K562 (cell line): ENCODE measurements at regions not wholly inside any gene's neighbourhood (a gene's known extent, or its start where the extent isn't known, plus 50 kb on each side); places are given as distances from the start of the nearest gene placed in this dataset.

Source experiments
- CHD4 ChIP-seq: fragments of 200-600 bp; sonication (generic); IDR thresholded peaks from 3 replicates; pipeline ENCODE4 v1.6.1; 2012; ENCODE audit warnings: low read depth, mild to moderate bottlenecking, mixed read lengths, low read length, inconsistent platforms; ENCODE audit not compliant: insufficient read depth, insufficient replicate concordance, poor library complexity, severe bottlenecking
- ETV6 ChIP-seq, 3 experiments: fragments of 150-350 bp in 1 of 3; sonication (generic) in 1 of 3; formaldehyde crosslinking in 1 of 3; IDR thresholded peaks; 2 replicates each; pipeline versions ENCODE4 v1.6.1 to v1.8.0; 2014 to 2022; ENCODE audit warnings: borderline replicate concordance in 2 of 3, low read depth in 2 of 3, antibody characterized with exemption in 1 of 3, low read length in 1 of 3, mild to moderate bottlenecking in 1 of 3, missing genetic modification reagents in 1 of 3
- GABPA ChIP-seq: fragments of 200-800 bp; sonication (Bioruptor generic); conservative IDR thresholded peaks from 2 replicates; pipeline ENCODE4 v1.6.1; 2016; ENCODE audit warnings: low read depth, missing genetic modification characterization, missing compliant biosample characterization
- HNRNPLL ChIP-seq: fragments of 200-400 bp; formaldehyde crosslinking; IDR thresholded peaks from 2 replicates; pipeline ENCODE4 v1.6.1; 2017; ENCODE audit warnings: low read length, low read depth, mild to moderate bottlenecking; ENCODE audit not compliant: poor library complexity, severe bottlenecking
- JUN ChIP-seq, 2 experiments: sonication (generic) in 1 of 2; formaldehyde crosslinking in 1 of 2; IDR thresholded peaks; 2 replicates each; pipeline versions ENCODE4 v1.6.1 to v1.8.0; 2012 to 2022; ENCODE audit warnings: borderline replicate concordance in 2 of 2, mild to moderate bottlenecking in 2 of 2, improper control_type of control experiment in 1 of 2, low read depth in 1 of 2, low read length in 1 of 2, missing genetic modification reagents in 1 of 2
- LEF1 ChIP-seq: fragments of 450-650 bp; IDR thresholded peaks from 2 replicates; pipeline ENCODE4 v1.6.1; 2016; ENCODE audit warnings: mild to moderate bottlenecking
- MEIS2 ChIP-seq: fragments of 450-650 bp; IDR thresholded peaks from 2 replicates; pipeline ENCODE4 v1.6.1; 2014; ENCODE audit warnings: mild to moderate bottlenecking; ENCODE audit not compliant: partially characterized antibody
- RB1 ChIP-seq: fragments of 450-650 bp; IDR thresholded peaks from 2 replicates; pipeline ENCODE4 v1.6.1; 2017; ENCODE audit warnings: low read depth, mild to moderate bottlenecking
- RBM39 ChIP-seq: fragments of 200-400 bp; formaldehyde crosslinking; optimal IDR thresholded peaks from 2 replicates; pipeline ENCODE3; 2018; ENCODE audit warnings: low read depth, low read length
- U2AF2 ChIP-seq: fragments of 200-400 bp; formaldehyde crosslinking; optimal IDR thresholded peaks from 2 replicates; pipeline ENCODE3; 2017; ENCODE audit warnings: low read depth, mild to moderate bottlenecking, low read length
- ZBTB1 ChIP-seq: sonication (generic); formaldehyde crosslinking; IDR thresholded peaks from 2 replicates; pipeline ENCODE4 v1.8.1; 2023; ENCODE audit warnings: missing genetic modification reagents, low read depth, mild to moderate bottlenecking, borderline replicate concordance
- TF ChIP-seq, protein P1 (sequence below), 2 experiments: fragments of 450-650 bp in 1 of 2; sonication (generic) in 1 of 2; formaldehyde crosslinking in 1 of 2; IDR thresholded peaks in 1 of 2; conservative IDR thresholded peaks in 1 of 2; 2 replicates each; pipeline versions ENCODE4 v1.6.1 to v1.8.1; 2016 to 2023; ENCODE audit warnings: mild to moderate bottlenecking in 2 of 2, moderate library complexity in 2 of 2, inconsistent platforms in 1 of 2, missing genetic modification reagents in 1 of 2
- TF ChIP-seq, protein P2 (sequence below): sonication (generic); formaldehyde crosslinking; IDR thresholded peaks from 2 replicates; pipeline ENCODE4 v1.8.0; 2022; ENCODE audit warnings: missing genetic modification reagents, mild to moderate bottlenecking, borderline replicate concordance
- TF ChIP-seq, protein P3 (sequence below): fragments of 250-450 bp; sonication (Bioruptor Pico); IDR thresholded peaks from 2 replicates; pipeline ENCODE4 v1.9.0; 2021; ENCODE audit warnings: mild to moderate bottlenecking, inconsistent platforms

DNA sequence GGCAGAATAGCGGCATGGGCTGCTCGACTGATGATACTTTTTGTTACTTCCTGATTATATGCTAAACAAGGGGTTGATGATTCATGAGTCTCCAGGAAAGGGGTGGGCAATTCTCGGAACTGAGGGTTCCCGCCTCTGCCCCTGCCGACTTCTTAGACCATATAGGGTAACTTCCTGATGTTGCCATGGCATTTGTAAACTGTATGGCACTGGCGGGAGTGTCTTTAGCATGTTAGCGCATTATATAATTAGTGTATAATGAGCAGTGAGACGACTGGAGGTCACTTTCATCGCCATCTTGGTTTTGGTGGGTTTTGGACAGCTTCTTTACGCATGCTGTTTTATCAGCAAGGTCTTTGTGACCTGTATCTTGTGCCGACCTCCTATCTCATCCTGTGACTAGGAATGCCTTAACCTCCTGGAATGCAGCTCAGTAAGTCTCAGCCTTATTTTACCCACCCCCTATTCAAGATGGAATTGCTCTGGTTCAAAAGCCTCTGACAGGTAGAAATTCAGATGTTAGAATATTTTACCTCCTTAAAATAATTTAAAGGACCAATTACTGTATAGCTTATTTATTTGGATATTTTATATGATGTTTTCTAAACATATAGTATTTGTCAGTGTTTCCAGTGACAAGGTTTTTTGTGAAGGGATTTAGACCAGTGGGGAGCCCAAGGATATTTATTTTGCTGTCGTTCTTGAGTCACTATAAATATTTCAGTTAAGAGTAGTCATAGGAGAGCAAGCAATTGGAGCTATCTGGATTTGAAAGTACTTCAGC is 90.1 kb upstream of the PIK3CG start (continued):
- TF ChIP-seq HNRNPLL (no peak), MEIS2 (peak; percentile 81), LEF1 (peak; percentile 79; the same call in 1 of the 2 replicates), ZBTB1 (CRISPR knock-in tag) (no peak), JUN (IDR thresholded peaks at IDR 0.05; ENCODE audit: borderline replicate concordance, low read depth, low read length) (peak; percentile 96), JUN (CRISPR knock-in tag; IDR thresholded peaks at IDR 0.05; ENCODE audit: borderline replicate concordance) (no peak), RBM39 (no peak), ETV6 (IDR thresholded peaks at IDR 0.05; ENCODE audit: borderline replicate concordance in 1 of 2, low read depth in 2 of 2, low read length in 1 of 2) (0 out of 4 replicates have a peak, but pooled peaks have one; percentile 30 to 35), ETV6 (CRISPR knock-in tag; IDR thresholded peaks at IDR 0.05; ENCODE audit: borderline replicate concordance) (no peak), GABPA (tag) (peak; percentile 75), RB1 (peak; percentile 90; the same call in 1 of the 2 replicates), CHD4 (no peak), U2AF2 (no peak)
- TF ChIP-seq, protein P1, sequence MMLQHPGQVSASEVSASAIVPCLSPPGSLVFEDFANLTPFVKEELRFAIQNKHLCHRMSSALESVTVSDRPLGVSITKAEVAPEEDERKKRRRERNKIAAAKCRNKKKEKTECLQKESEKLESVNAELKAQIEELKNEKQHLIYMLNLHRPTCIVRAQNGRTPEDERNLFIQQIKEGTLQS (IDR thresholded peaks at IDR 0.05) = peak; percentile 98
- TF ChIP-seq, protein P1 (CRISPR knock-in tag; conservative IDR thresholded peaks at IDR 0.05) = peak; percentile 94
- TF ChIP-seq, protein P2, sequence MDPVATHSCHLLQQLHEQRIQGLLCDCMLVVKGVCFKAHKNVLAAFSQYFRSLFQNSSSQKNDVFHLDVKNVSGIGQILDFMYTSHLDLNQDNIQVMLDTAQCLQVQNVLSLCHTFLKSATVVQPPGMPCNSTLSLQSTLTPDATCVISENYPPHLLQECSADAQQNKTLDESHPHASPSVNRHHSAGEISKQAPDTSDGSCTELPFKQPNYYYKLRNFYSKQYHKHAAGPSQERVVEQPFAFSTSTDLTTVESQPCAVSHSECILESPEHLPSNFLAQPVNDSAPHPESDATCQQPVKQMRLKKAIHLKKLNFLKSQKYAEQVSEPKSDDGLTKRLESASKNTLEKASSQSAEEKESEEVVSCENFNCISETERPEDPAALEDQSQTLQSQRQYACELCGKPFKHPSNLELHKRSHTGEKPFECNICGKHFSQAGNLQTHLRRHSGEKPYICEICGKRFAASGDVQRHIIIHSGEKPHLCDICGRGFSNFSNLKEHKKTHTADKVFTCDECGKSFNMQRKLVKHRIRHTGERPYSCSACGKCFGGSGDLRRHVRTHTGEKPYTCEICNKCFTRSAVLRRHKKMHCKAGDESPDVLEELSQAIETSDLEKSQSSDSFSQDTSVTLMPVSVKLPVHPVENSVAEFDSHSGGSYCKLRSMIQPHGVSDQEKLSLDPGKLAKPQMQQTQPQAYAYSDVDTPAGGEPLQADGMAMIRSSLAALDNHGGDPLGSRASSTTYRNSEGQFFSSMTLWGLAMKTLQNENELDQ (CRISPR knock-in tag) = no peak
- TF ChIP-seq, protein P3, sequence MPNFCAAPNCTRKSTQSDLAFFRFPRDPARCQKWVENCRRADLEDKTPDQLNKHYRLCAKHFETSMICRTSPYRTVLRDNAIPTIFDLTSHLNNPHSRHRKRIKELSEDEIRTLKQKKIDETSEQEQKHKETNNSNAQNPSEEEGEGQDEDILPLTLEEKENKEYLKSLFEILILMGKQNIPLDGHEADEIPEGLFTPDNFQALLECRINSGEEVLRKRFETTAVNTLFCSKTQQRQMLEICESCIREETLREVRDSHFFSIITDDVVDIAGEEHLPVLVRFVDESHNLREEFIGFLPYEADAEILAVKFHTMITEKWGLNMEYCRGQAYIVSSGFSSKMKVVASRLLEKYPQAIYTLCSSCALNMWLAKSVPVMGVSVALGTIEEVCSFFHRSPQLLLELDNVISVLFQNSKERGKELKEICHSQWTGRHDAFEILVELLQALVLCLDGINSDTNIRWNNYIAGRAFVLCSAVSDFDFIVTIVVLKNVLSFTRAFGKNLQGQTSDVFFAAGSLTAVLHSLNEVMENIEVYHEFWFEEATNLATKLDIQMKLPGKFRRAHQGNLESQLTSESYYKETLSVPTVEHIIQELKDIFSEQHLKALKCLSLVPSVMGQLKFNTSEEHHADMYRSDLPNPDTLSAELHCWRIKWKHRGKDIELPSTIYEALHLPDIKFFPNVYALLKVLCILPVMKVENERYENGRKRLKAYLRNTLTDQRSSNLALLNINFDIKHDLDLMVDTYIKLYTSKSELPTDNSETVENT = peak; percentile 82
